PFSK-1 (cell line): ENCODE measurements at regions not wholly inside any gene's neighbourhood (a gene's known extent, or its start where the extent isn't known, plus 50 kb on each side); places are given as distances from the start of the nearest gene placed in this dataset.

Experiments used
- FOXP2 ChIP-seq: optimal IDR thresholded peaks from 2 replicates; pipeline ENCODE3; 2011; ENCODE audit warnings: borderline replicate concordance, control low read depth, inconsistent platforms; ENCODE audit not compliant: insufficient read depth; ENCODE audit errors: extremely low read length, extremely low read depth
- POLR2AphosphoS5 ChIP-seq: IDR thresholded peaks from 2 replicates; pipeline ENCODE4 v1.6.1; 2012; ENCODE audit warnings: low read depth, mild to moderate bottlenecking, control low read depth, low read length, moderate library complexity
- REST ChIP-seq, 2 experiments: IDR thresholded peaks; 2 replicates each; pipeline versions ENCODE4 v1.6.1 to v1.8.0; 2011 to 2012; ENCODE audit warnings: low read depth in 2 of 2, low read length in 2 of 2, control low read depth in 1 of 2, inconsistent platforms in 1 of 2, mild to moderate bottlenecking in 1 of 2, moderate library complexity in 1 of 2; ENCODE audit not compliant: insufficient read depth in 1 of 2
- SIN3A ChIP-seq: IDR thresholded peaks from 2 replicates; pipeline ENCODE4 v1.6.1; 2012; ENCODE audit warnings: mild to moderate bottlenecking, low read length, moderate library complexity, borderline replicate concordance; ENCODE audit not compliant: insufficient read depth
- TAF1 ChIP-seq: IDR thresholded peaks from 2 replicates; pipeline ENCODE4 v1.6.1; 2012; ENCODE audit warnings: low read length, control low read depth, borderline replicate concordance; ENCODE audit not compliant: insufficient read depth

- TF ChIP-seq FOXP2 (no peak), REST (IDR thresholded peaks at IDR 0.05; ENCODE audit: insufficient read depth in 1 of 2, low read depth in 2 of 2, low read length in 2 of 2) (no peak), TAF1 (no peak), POLR2AphosphoS5 (no peak), SIN3A (no peak)
These were observed 112.8 kb upstream of the PITX2 start for GRCh38 chr4:110735686-110736085.

GRCh38 chr4:110737931-110738330, 115.1 kb upstream of the PITX2 start:
- TF ChIP-seq REST (IDR thresholded peaks at IDR 0.05; ENCODE audit: insufficient read depth in 1 of 2, low read depth in 2 of 2, low read length in 2 of 2) (no peak), SIN3A (no peak), POLR2AphosphoS5 (no peak), FOXP2 (no peak), TAF1 (no peak)

GRCh38 chr4:110742143-110742542, 119.3 kb upstream of the PITX2 start:
- TF ChIP-seq TAF1 (no peak), FOXP2 (no peak), POLR2AphosphoS5 (no peak), SIN3A (no peak), REST (IDR thresholded peaks at IDR 0.05; ENCODE audit: insufficient read depth in 1 of 2, low read depth in 2 of 2, low read length in 2 of 2) (no peak)

GRCh38 chr4:110748071-110748470, 125.2 kb upstream of the PITX2 start:
- TF ChIP-seq FOXP2 (no peak), POLR2AphosphoS5 (no peak), TAF1 (no peak), REST (IDR thresholded peaks at IDR 0.05; ENCODE audit: insufficient read depth in 1 of 2, low read depth in 2 of 2, low read length in 2 of 2) (no peak), SIN3A (no peak)

- TF ChIP-seq SIN3A (no peak), TAF1 (no peak), FOXP2 (no peak), POLR2AphosphoS5 (no peak), REST (IDR thresholded peaks at IDR 0.05; ENCODE audit: insufficient read depth in 1 of 2, low read depth in 2 of 2, low read length in 2 of 2) (no peak)
These were observed 128.3 kb upstream of the PITX2 start for GRCh38 chr4:110751183-110751582.
